H1 (cell line): ENCODE measurements at regions not wholly inside any gene's neighbourhood (a gene's known extent, or its start where the extent isn't known, plus 50 kb on each side); places are given as distances from the start of the nearest gene placed in this dataset.

Experiments
- CTCF ChIA-PET: fragments of 300-600 bp; sonication (Branson Sonifier 250); formaldehyde crosslinking; loops from one replicate; lab custom pipeline; 2021; ENCODE audit not compliant: partially characterized antibody; lab: Charles Lee
- POLR2A ChIA-PET: fragments of 300-600 bp; sonication (Branson Sonifier 250); formaldehyde crosslinking; loops from one replicate; lab custom pipeline; 2021; ENCODE audit warnings: inconsistent platforms; ENCODE audit not compliant: partially characterized antibody; lab: Charles Lee
- DNase-seq, 2 experiments: peaks; one replicate each; pipeline versions ENCODE4 v3.0.0 to v3.0.0-alpha.2; 2010 to 2022; ENCODE audit warnings: low spot score in 2 of 2, low read depth in 1 of 2, mixed read lengths in 1 of 2
- FAIRE-seq: peaks from 2 replicates; lab custom pipeline; 2011; peaks lifted over from hg19 to GRCh38; lab: Jason Lieb, UNC
- H2AFZ ChIP-seq: 2 replicates; pipeline ENCODE4 v1.8.1; 2012; ENCODE audit warnings: low read length, inconsistent platforms
- H2AK5ac ChIP-seq: 2 replicates; pipeline ENCODE4 v1.6.1; 2013; ENCODE audit warnings: low read depth, low read length
- H2BK120ac ChIP-seq: replicated peaks from 2 replicates; pipeline ENCODE3; 2013; ENCODE audit warnings: low read depth, low read length, inconsistent platforms
- H2BK12ac ChIP-seq: 2 replicates; pipeline ENCODE4 v1.6.1; 2013; ENCODE audit warnings: low read depth, low read length
- H2BK15ac ChIP-seq: 2 replicates; pipeline ENCODE4 v1.6.1; 2013; ENCODE audit warnings: low read length
- H2BK20ac ChIP-seq: 2 replicates; pipeline ENCODE4 v1.6.1; 2013; ENCODE audit warnings: low read length
- H2BK5ac ChIP-seq: 2 replicates; pipeline ENCODE4 v1.6.1; 2013; ENCODE audit warnings: low read depth, low read length
- H3K14ac ChIP-seq: 2 replicates; pipeline ENCODE4 v1.6.1; 2013; ENCODE audit warnings: inconsistent platforms; ENCODE audit not compliant: insufficient read length
- H3K18ac ChIP-seq: 2 replicates; pipeline ENCODE4 v1.6.1; 2013; ENCODE audit warnings: low read length; ENCODE audit errors: extremely low read depth
- H3K23ac ChIP-seq: 2 replicates; pipeline ENCODE4 v1.6.1; 2013; ENCODE audit warnings: inconsistent platforms; ENCODE audit not compliant: insufficient read length
- H3K23me2 ChIP-seq: 2 replicates; pipeline ENCODE4 v1.6.1; 2013; ENCODE audit warnings: low read depth, low read length
- H3K27ac ChIP-seq: 2 replicates; pipeline ENCODE4 v1.6.1; 2011; ENCODE audit warnings: low read depth, low read length, inconsistent platforms
- H3K27me3 ChIP-seq, 4 experiments: replicated peaks in 1 of 4; 1 replicate in 1 of 4; 2 replicates in 3 of 4; pipeline versions ENCODE4 v1.6.1 to v1.8.1; 2011 to 2013; ENCODE audit warnings: low read length in 3 of 4, mild to moderate bottlenecking in 3 of 4, inconsistent platforms in 2 of 4, mixed read lengths in 2 of 4, moderate library complexity in 1 of 4; ENCODE audit not compliant: control insufficient read depth in 3 of 4, insufficient read depth in 3 of 4; ENCODE audit errors: extremely low read depth in 1 of 4
- H3K36me3 ChIP-seq, 4 experiments: 2 replicates each; pipeline versions ENCODE4 v1.6.1 to v1.8.1; 2011 to 2013; ENCODE audit warnings: mild to moderate bottlenecking in 4 of 4, low read length in 3 of 4, moderate library complexity in 2 of 4, control low read depth in 1 of 4, inconsistent platforms in 1 of 4; ENCODE audit not compliant: insufficient read depth in 4 of 4, control insufficient read depth in 2 of 4
- H3K4ac ChIP-seq: replicated peaks from 2 replicates; pipeline ENCODE3; 2013; ENCODE audit warnings: low read length, low read depth, mixed read lengths, inconsistent platforms; ENCODE audit not compliant: insufficient read length
- H3K4me1 ChIP-seq, 4 experiments: replicated peaks in 1 of 4; 1 replicate in 1 of 4; 2 replicates in 3 of 4; pipeline versions ENCODE4 v1.6.1 to v1.8.1; 2011 to 2013; ENCODE audit warnings: low read length in 3 of 4, inconsistent platforms in 2 of 4, mixed read lengths in 1 of 4; ENCODE audit not compliant: insufficient read depth in 4 of 4, control insufficient read depth in 3 of 4
- H3K4me2 ChIP-seq, 2 experiments: 2 replicates each; pipeline versions ENCODE4 v1.6.1 to v1.8.1; 2011 to 2013; ENCODE audit warnings: low read depth in 2 of 2, low read length in 2 of 2, control low read depth in 1 of 2, inconsistent platforms in 1 of 2, mild to moderate bottlenecking in 1 of 2; ENCODE audit not compliant: insufficient read depth in 1 of 2
- H3K4me3 ChIP-seq, 4 experiments: fragments of 200-600, 300-600 bp in 1 of 4; sonication (generic), shearing (Covaris generic), sonication (Bioruptor Twin) in 1 of 4; 2 replicates each; pipeline versions ENCODE4 v1.5.1 to v1.8.1; 2011 to 2016; ENCODE audit warnings: low read length in 4 of 4, low read depth in 3 of 4, control low read depth in 2 of 4, inconsistent platforms in 2 of 4, mild to moderate bottlenecking in 2 of 4, mixed read lengths in 1 of 4, moderate library complexity in 1 of 4; ENCODE audit not compliant: insufficient read depth in 2 of 4; ENCODE audit errors: extremely low read depth in 1 of 4
- H3K56ac ChIP-seq: replicated peaks from 2 replicates; pipeline ENCODE3; 2013; ENCODE audit warnings: low read depth, mild to moderate bottlenecking, mixed read lengths, low read length, inconsistent platforms; ENCODE audit not compliant: insufficient read length
- H3K79me1 ChIP-seq: 2 replicates; pipeline ENCODE4 v1.6.1; 2013; ENCODE audit warnings: low read depth, low read length, control low read depth
- H3K79me2 ChIP-seq, 2 experiments: 2 replicates each; pipeline versions ENCODE4 v1.6.1 to v1.8.1; 2012 to 2013; ENCODE audit warnings: low read length in 2 of 2, mild to moderate bottlenecking in 2 of 2, inconsistent platforms in 1 of 2; ENCODE audit not compliant: insufficient read depth in 2 of 2, control insufficient read depth in 1 of 2
- H3K9ac ChIP-seq, 4 experiments: replicated peaks in 1 of 4; 1 replicate in 1 of 4; 2 replicates in 3 of 4; pipeline versions ENCODE4 v1.6.1 to v1.8.1; 2011 to 2013; ENCODE audit warnings: low read depth in 3 of 4, low read length in 3 of 4, control low read depth in 2 of 4, mild to moderate bottlenecking in 2 of 4, moderate library complexity in 2 of 4, inconsistent platforms in 1 of 4; ENCODE audit errors: extremely low read depth in 1 of 4
- H3K9me3 ChIP-seq, 2 experiments: 2 replicates each; pipeline versions ENCODE4 v1.6.1 to v1.8.1; 2012 to 2013; ENCODE audit warnings: mild to moderate bottlenecking in 2 of 2, moderate library complexity in 2 of 2, control low read depth in 1 of 2, inconsistent platforms in 1 of 2, low read depth in 1 of 2, low read length in 1 of 2, mixed read lengths in 1 of 2; ENCODE audit not compliant: insufficient read depth in 2 of 2
- H4K20me1 ChIP-seq, 2 experiments: replicated peaks in 1 of 2; 2 replicates each; pipeline versions ENCODE3 to v1.8.1; 2011 to 2013; ENCODE audit warnings: inconsistent platforms in 2 of 2, low read length in 2 of 2, mild to moderate bottlenecking in 1 of 2; ENCODE audit not compliant: insufficient read depth in 2 of 2, control insufficient read depth in 1 of 2
- H4K5ac ChIP-seq: 2 replicates; pipeline ENCODE4 v1.6.1; 2013; ENCODE audit warnings: low read length, low read depth, mixed read lengths, inconsistent platforms; ENCODE audit not compliant: insufficient read length
- H4K8ac ChIP-seq: 2 replicates; pipeline ENCODE4 v1.8.0; 2013; ENCODE audit warnings: mild to moderate bottlenecking, moderate library complexity, low read length, inconsistent platforms; ENCODE audit not compliant: insufficient read depth; ENCODE audit errors: extremely low read depth
- H4K91ac ChIP-seq: replicated peaks from 2 replicates; pipeline ENCODE3; 2013; ENCODE audit warnings: low read length, mixed read lengths, inconsistent platforms; ENCODE audit not compliant: insufficient read length
- BACH1 ChIP-seq: IDR thresholded peaks from 2 replicates; pipeline ENCODE4 v1.6.1; 2012; ENCODE audit warnings: low read length, improper control_type of control experiment
- CBX8 ChIP-seq: fragments of 300-800, 300-1000 bp; sonication (generic); IDR thresholded peaks from 2 replicates; pipeline ENCODE4 v1.7.1; 2016; ENCODE audit warnings: low read depth, low read length, borderline replicate concordance
- CEBPB ChIP-seq: IDR thresholded peaks from 2 replicates; pipeline ENCODE4 v1.6.1; 2012; ENCODE audit warnings: low read depth, low read length
- CTBP2 ChIP-seq: IDR thresholded peaks from 2 replicates; pipeline ENCODE4 v1.7.0; 2011; ENCODE audit warnings: borderline replicate concordance, mild to moderate bottlenecking, moderate library complexity, mixed read lengths, low read length; ENCODE audit not compliant: insufficient read depth, insufficient read length
- HDAC2 ChIP-seq, 2 experiments: fragments of 300-600 bp in 1 of 2; sonication (generic) in 1 of 2; IDR thresholded peaks; 2 replicates each; pipeline ENCODE4 v1.6.1; 2011 to 2012; ENCODE audit warnings: low read depth in 2 of 2, low read length in 2 of 2, mild to moderate bottlenecking in 2 of 2, moderate library complexity in 2 of 2, borderline replicate concordance in 1 of 2, inconsistent platforms in 1 of 2
- JUND ChIP-seq: IDR thresholded peaks from 2 replicates; pipeline ENCODE4 v1.6.1; 2011; ENCODE audit warnings: mild to moderate bottlenecking, improper control_type of control experiment, low read length
- NANOG ChIP-seq: IDR thresholded peaks from 2 replicates; pipeline ENCODE4 v1.6.1; 2011; ENCODE audit warnings: low read length, low read depth, mild to moderate bottlenecking, inconsistent platforms; ENCODE audit not compliant: insufficient read depth, poor library complexity, severe bottlenecking
- NRF1 ChIP-seq: IDR thresholded peaks from 2 replicates; pipeline ENCODE4 v1.6.1; 2011; ENCODE audit warnings: mild to moderate bottlenecking, low read depth, low read length, improper control_type of control experiment
- POLR2A ChIP-seq, 2 experiments: IDR thresholded peaks; 1 replicate in 1 of 2; 2 replicates in 1 of 2; pipeline ENCODE4 v1.6.1; 2011; ENCODE audit warnings: low read depth in 2 of 2, low read length in 2 of 2, mild to moderate bottlenecking in 2 of 2; ENCODE audit errors: control extremely low read depth in 1 of 2
- SP2 ChIP-seq: IDR thresholded peaks from 2 replicates; pipeline ENCODE4 v1.6.1; 2012; ENCODE audit warnings: mild to moderate bottlenecking, low read length, inconsistent platforms
- SP4 ChIP-seq: IDR thresholded peaks from 2 replicates; pipeline ENCODE4 v1.6.1; 2012; ENCODE audit warnings: low read length, inconsistent platforms
- SRF ChIP-seq: IDR thresholded peaks from 2 replicates; pipeline ENCODE4 v1.6.1; 2011; ENCODE audit warnings: mild to moderate bottlenecking, low read depth, low read length, moderate library complexity
- TBP ChIP-seq: IDR thresholded peaks from 2 replicates; pipeline ENCODE4 v1.6.1; 2011; ENCODE audit warnings: low read depth, low read length, improper control_type of control experiment
- USF2 ChIP-seq: IDR thresholded peaks from 2 replicates; pipeline ENCODE4 v1.6.1; 2011; ENCODE audit warnings: low read length, improper control_type of control experiment
- YY1 ChIP-seq: IDR thresholded peaks from 2 replicates; pipeline ENCODE4 v1.6.1; 2011; ENCODE audit warnings: low read depth, mild to moderate bottlenecking, low read length
- WGBS, 2 experiments: shearing (Covaris generic) in 1 of 2; methylation state at CpG; one replicate each; pipeline versions ENCODE4 v1.1.6 to v1.1.7; 2013 to 2015; ENCODE audit warnings: low lambda C conversion rate in 2 of 2, mixed read lengths in 2 of 2, inconsistent platforms in 1 of 2, low coverage in 1 of 2, missing lambda C conversion rate in 1 of 2; ENCODE audit not compliant: insufficient replicate concordance in 2 of 2, insufficient coverage in 1 of 2, insufficient read length in 1 of 2; ENCODE audit errors: extremely low coverage in 1 of 2, missing lambda C conversion rate in 1 of 2; 5-methylcytosine and 5-hydroxymethylcytosine counted together

- no peaks in the 10 kb centered on the region for H4K20me1 ChIP-seq
- DNase-seq, result no peak
- H2BK120ac ChIP-seq, result no peak overlapping the region
- H3K36me3 ChIP-seq, result no peaks in the 10 kb centered on the region
- H3K27ac ChIP-seq, result no peak overlapping the region
- H2AFZ ChIP-seq, result no peak overlapping the region
- H3K4me3 ChIP-seq, result no peak overlapping the region
- no peak overlapping the region for H3K23ac ChIP-seq
- H2BK12ac ChIP-seq, result no peak overlapping the region
- no peaks in the 10 kb centered on the region for H3K79me1 ChIP-seq
- H2BK20ac ChIP-seq, result no peak overlapping the region
- no peak for FAIRE-seq
- no peak overlapping the region for H3K56ac ChIP-seq
- H3K4ac ChIP-seq, result no peak overlapping the region
- 0 out of 7 replicates have a peak, but pooled peaks cover 0 to 2% (median 0%) of the 10 kb centered on the region in 4 experiments for H3K27me3 ChIP-seq
- H3K18ac ChIP-seq, result no peak overlapping the region
- no peak overlapping the region for H2BK15ac ChIP-seq
- H3K23me2 ChIP-seq, result no peaks in the 10 kb centered on the region; the same call in 1 of the 2 replicates
- no peaks in the 10 kb centered on the region for H3K9me3 ChIP-seq
- no peak overlapping the region for H4K5ac ChIP-seq
- no peak overlapping the region for H4K8ac ChIP-seq
- no peak overlapping the region for H3K14ac ChIP-seq
- ChIA-PET CTCF (interaction anchor here (1.4 to 1.8 kb wide), 2 partner anchors 11 to 13 kb away, joined by 3 to 8 read pairs; no protein-coding TSS in a partner anchor), POLR2A (no interaction called here)
- no peaks in the 10 kb centered on the region for H3K79me2 ChIP-seq
- H2AK5ac ChIP-seq, result no peak overlapping the region
- H3K9ac ChIP-seq, result no peak overlapping the region
- 90% methylated on average over 2 of the region's 2 CpGs; no CpG with 5 or more reads in 1 of the 2 experiments for WGBS, 2 experiments
- H3K4me1 ChIP-seq, result no peaks in the 10 kb centered on the region; a peak in 1 of 7 replicates
- no peak overlapping the region for H4K91ac ChIP-seq
- no peak overlapping the region for H3K4me2 ChIP-seq
- H2BK5ac ChIP-seq, result no peak overlapping the region
- TF ChIP-seq USF2, result no peak
- TF ChIP-seq SP4, result no peak
- no peak for TF ChIP-seq SP2
- TF ChIP-seq TBP, result no peak
- no peak for TF ChIP-seq POLR2A (IDR thresholded peaks at IDR 0.05; ENCODE audit: control extremely low read depth in 1 of 2, low read depth in 2 of 2, low read length in 2 of 2)
- TF ChIP-seq NANOG, result no peak
- TF ChIP-seq JUND, result no peak
- no peak for TF ChIP-seq YY1
- no peak for TF ChIP-seq SRF
- no peak for TF ChIP-seq HDAC2 (IDR thresholded peaks at IDR 0.05; ENCODE audit: borderline replicate concordance in 1 of 2, low read depth in 2 of 2, low read length in 2 of 2)
- no peak for TF ChIP-seq NRF1
- no peak for TF ChIP-seq CEBPB
- TF ChIP-seq BACH1, result no peak
- TF ChIP-seq CTBP2, result no peak
- no peak for TF ChIP-seq CBX8
These were observed 156.8 kb downstream of the ZBTB18 start for GRCh38 chr1:244207935-244208244.
